GM19438 (cell line): ENCODE measurements at regions not wholly inside any gene's neighbourhood (a gene's known extent, or its start where the extent isn't known, plus 50 kb on each side); places are given as distances from the start of the nearest gene placed in this dataset.

Source experiments
- ATAC-seq: cut with Tn5 transposase; IDR thresholded peaks from one replicate; pipeline ENCODE4 v1.9.1; 2021; ENCODE audit warnings: low read depth; ENCODE audit not compliant: unreplicated experiment

GRCh38 chr22:47332246-47332980 is 570.0 kb downstream of the TBC1D22A start:
- ATAC-seq = no peak

DNA sequence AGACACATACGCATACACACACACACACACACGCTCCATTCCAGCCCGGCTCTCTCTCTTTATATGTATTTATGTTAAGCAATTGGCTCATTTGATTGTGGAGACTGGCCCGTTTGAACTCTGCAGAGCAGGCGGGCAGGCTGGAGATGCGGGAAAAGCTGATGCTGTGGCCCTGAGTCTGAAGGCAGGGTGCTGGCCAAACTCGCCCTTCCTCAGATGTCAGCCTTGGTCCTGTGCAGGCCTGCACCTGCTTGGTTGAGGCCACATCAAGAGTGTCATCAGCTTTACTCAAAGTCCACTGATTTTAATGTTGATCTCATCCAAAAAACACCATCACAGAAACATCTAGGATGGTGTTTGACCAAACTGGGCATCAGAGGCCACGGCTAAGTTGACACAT is 569.3 kb downstream of the TBC1D22A start:
- ATAC-seq = no peak

DNA sequence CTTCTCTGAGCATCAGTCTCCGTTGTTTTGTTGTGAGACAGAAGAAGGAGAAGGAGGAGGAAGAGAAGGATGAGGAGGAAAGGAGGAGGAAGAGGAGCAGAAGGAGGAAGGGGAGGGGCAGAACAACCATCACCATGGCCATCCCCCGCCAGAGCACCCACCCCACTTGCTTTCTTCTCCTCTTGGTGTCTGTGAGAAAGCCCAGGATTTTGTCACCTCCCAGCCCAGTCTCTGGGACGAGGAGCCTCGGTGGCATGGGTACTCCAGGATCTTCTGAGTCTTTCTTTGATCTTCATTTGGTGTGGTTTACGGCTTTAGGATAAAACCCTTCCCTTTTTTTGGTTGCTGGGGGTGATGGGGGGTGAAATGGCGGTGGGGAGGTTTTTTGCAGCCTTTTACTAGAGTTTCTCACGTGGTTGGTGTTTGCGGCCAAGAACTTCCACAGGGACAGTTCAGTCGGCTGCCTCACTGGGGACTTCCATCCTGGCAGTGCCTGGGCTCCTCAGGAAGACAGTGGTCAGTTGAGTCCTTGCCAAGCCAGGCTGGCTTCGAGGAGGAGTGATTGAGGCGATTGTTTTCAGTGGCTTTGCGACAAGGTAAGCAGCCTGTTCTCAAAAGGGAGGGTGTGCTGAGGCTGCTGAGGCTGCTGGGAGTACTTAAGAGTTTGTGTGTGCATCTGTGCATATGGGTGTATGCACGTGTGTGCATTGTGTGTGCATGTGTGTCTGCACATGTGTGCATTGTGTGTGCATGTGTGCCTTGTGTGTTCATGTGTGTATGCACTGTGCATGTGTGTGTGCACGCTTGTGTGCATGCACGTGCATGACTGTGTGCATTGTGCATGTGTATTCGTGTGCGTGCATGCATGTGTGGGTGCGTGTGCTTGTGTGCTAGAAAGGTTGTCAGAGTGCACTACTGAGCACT is 567.5 kb downstream of the TBC1D22A start:
- ATAC-seq = no peak

- ATAC-seq = no peak
Observed at GRCh38 chr22:47328550-47329243, 566.2 kb downstream of the TBC1D22A start.

GRCh38 chr22:47327241-47327640 is 564.8 kb downstream of the TBC1D22A start:
- no peak for ATAC-seq

- no peak for ATAC-seq
Observed at GRCh38 chr22:47325249-47325648, 562.8 kb downstream of the TBC1D22A start.

DNA sequence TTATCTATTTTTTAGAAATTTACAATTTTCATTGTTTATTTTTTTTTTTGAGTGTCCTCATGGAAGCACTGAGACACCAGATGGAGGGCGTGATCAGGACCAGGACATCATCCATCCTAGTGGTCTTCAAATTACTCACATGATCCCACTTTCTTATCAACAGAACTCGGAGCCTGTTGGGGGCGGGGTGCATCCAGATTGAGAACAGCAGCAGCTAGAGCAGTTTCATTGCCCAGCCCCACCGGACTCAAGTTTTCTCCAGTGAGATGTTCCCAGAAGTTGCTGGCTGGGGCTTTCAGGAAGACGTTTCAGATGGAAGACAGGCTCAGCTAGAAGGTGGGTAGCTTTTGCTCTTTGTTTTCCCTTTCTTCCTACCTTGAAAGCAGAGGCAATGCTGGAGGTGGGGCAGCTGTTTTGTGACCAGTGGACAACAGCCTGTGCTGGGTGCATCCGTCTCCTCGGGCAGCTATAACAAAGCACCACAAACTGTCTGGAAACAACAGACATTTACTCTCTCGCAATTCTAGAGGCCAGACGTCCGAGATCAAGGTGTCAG is 562.1 kb downstream of the TBC1D22A start:
- ATAC-seq = no peak

GRCh38 chr22:47323518-47323917 is 561.1 kb downstream of the TBC1D22A start:
- no peak for ATAC-seq

GRCh38 chr22:47322854-47323253 is 560.4 kb downstream of the TBC1D22A start:
- no peak for ATAC-seq

DNA sequence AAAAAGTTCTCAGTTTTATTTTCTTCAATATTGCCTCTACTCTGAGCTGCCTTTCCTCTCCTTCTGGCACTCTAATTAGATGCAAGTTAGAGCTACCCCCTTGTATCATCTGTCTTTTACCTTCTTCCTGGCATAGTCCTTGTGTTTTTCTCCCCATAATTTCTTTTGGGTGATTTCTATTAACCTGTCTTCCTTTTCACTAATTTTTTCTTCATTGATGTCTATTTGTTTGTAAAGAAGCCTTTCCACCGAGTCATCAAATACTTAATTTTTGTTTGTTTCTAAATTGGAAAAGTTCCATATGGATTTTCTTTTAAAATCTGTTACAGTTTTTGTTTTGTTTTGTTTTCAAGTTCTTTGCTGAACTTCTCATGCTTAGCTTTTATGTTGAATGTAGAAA is 558.1 kb downstream of the TBC1D22A start:
- ATAC-seq = no peak

- ATAC-seq = no peak
Observed at GRCh38 chr22:47318041-47318737, 555.7 kb downstream of the TBC1D22A start.

GRCh38 chr22:47315862-47316419 is 553.5 kb downstream of the TBC1D22A start:
- ATAC-seq = no peak

- no peak for ATAC-seq
Observed at GRCh38 chr22:47310601-47311000, 548.2 kb downstream of the TBC1D22A start.

- ATAC-seq = no peak
Observed at GRCh38 chr22:47309946-47310345, 547.5 kb downstream of the TBC1D22A start.

DNA sequence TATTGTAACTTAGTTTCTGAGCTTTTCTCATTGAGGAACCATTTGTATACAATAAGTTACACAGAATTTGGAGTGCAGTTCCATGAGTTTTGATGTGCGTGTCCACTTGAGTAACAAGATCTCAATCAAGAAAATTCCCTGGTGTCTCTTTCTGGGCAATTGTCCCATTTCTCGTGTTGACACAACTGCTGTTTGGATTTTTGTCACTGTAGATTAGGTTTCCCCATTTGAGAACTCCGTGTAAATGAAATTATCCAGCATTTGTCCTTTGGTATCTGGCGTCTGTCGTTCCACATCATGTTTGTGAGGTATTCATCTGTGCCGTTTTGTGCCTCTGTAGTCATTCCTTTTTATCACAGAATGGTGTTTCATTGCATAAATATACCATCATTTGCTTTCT is 547.0 kb downstream of the TBC1D22A start:
- no peak for ATAC-seq

DNA sequence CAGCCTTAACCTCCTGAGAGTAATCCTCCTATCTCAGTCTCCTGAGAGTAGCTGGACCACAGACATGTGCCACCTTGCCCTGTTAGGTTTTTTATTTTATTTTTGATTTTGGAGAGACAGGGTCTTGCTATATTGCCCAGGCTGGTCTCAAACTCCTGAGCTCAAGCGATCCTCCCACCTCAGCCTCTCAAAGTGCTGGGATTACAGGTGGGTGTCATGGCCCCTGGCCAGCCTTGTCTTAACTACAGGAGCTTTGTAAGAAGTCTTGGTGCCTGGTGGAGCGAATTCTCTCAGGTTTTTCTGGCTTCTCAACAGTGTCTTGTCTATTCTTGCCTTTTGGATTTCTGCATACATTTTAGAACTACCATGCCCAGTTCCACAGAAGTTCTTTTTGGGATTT is 546.4 kb downstream of the TBC1D22A start:
- ATAC-seq = no peak

DNA sequence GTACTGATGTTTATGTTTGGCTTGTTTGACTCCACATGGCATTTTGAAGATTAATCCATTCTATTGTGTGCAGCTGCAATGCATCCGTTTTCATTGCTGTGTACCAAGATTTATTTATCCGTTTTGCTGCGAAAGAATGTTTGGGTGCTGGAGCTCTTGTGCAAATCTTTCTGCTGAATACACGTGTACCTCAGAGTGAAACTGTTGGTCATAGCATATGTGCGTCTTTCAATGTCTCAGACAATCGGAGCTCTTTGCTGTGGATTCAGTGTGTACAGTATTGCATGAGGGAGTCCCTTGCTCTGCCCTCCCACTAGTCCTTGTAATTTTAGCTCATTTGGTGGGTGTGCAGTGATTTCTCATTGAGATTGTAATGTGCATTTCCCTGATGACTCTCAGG is 545.4 kb downstream of the TBC1D22A start:
- ATAC-seq = no peak

DNA sequence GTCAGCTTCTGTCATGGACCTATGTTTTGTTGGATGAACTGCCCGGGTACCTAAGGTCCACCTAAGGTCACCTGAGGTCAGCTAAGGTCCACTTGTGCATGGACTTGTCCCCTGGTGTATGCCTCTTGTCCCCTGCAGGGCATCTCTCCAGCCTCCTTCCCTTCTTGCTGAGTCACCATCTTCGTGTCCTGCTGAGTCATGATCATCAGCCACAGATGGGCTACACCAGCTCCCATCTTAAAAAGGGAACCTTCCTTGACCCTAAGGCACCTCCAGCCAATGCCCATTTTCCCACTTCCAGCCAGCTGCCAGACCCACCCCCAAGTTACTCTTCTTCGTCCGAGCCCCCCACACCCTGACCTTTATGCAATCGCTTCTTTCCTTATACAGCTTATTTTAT is 544.9 kb downstream of the TBC1D22A start:
- ATAC-seq = no peak

GRCh38 chr22:47304854-47305253 is 542.4 kb downstream of the TBC1D22A start:
- ATAC-seq = no peak
